PC-9 (cell line): ENCODE measurements at regions not wholly inside any gene's neighbourhood (a gene's known extent, or its start where the extent isn't known, plus 50 kb on each side); places are given as distances from the start of the nearest gene placed in this dataset.

Source experiments
- BruUV-seq: library from RNA; stranded (reverse); fragments of 400-500 nt; replicated peaks from 2 replicates; lab custom pipeline; 2021; lab: Mats Ljungman, UMichigan
- CTCF ChIA-PET: fragments of 300-600 bp; sonication (Branson Sonifier 250); formaldehyde crosslinking; loops from one replicate; lab custom pipeline; 2022; ENCODE audit warnings: antibody characterized with exemption; lab: Charles Lee
- POLR2A ChIA-PET: fragments of 300-600 bp; sonication (Branson Sonifier 250); formaldehyde crosslinking; loops from one replicate; lab custom pipeline; 2022; ENCODE audit warnings: antibody characterized with exemption; ENCODE audit not compliant: unreplicated experiment; lab: Charles Lee
- DNase-seq, 2 experiments: peaks; one replicate each; pipeline versions ENCODE4 v3.0.0 to v3.0.0-alpha.2; 2015 to 2022; ENCODE audit warnings: mixed read lengths in 1 of 2
- H2AFZ ChIP-seq: fragments of 200-600 bp; sonication (generic); 2 replicates; pipeline ENCODE4 v1.8.1; 2017; ENCODE audit warnings: antibody characterized with exemption
- H3F3A ChIP-seq: fragments of 200-600 bp; sonication (generic); 2 replicates; pipeline ENCODE4 v1.8.1; 2017; ENCODE audit warnings: antibody characterized with exemption, mild to moderate bottlenecking, low read depth; ENCODE audit not compliant: insufficient read depth
- H3K27ac ChIP-seq: fragments of 200-600 bp; sonication (generic); 2 replicates; pipeline ENCODE4 v1.6.1; 2016; ENCODE audit warnings: mixed run types
- H3K27me3 ChIP-seq: fragments of 200-600 bp; sonication (generic); 2 replicates; pipeline ENCODE4 v1.6.1; 2016; ENCODE audit warnings: low read depth, mixed run types; ENCODE audit not compliant: insufficient read depth
- H3K36me3 ChIP-seq: fragments of 200-600 bp; sonication (generic); 2 replicates; pipeline ENCODE4 v1.6.1; 2016; ENCODE audit warnings: low read depth, mixed run types
- H3K4me1 ChIP-seq: fragments of 200-600 bp; sonication (generic); replicated peaks from 2 replicates; pipeline ENCODE4 v1.6.1; 2016; ENCODE audit warnings: mixed run types; ENCODE audit not compliant: insufficient read depth
- H3K4me2 ChIP-seq: fragments of 200-600 bp; sonication (generic); 2 replicates; pipeline ENCODE4 v1.6.1; 2017; ENCODE audit warnings: mixed run types
- H3K4me3 ChIP-seq: fragments of 200-600 bp; sonication (generic); 2 replicates; pipeline ENCODE4 v1.6.1; 2016; ENCODE audit warnings: mixed run types
- H3K79me2 ChIP-seq: fragments of 200-600 bp; sonication (generic); 2 replicates; pipeline ENCODE4 v1.6.1; 2017; ENCODE audit warnings: low read depth, mixed run types
- H3K9me2 ChIP-seq: fragments of 200-600 bp; sonication (generic); 2 replicates; pipeline ENCODE4 v1.8.1; 2017; ENCODE audit warnings: mild to moderate bottlenecking; ENCODE audit not compliant: insufficient read depth
- H3K9me3 ChIP-seq: fragments of 200-600 bp; sonication (generic); 2 replicates; pipeline ENCODE4 v1.8.1; 2016; ENCODE audit warnings: low read depth; ENCODE audit not compliant: insufficient read depth
- H4K20me1 ChIP-seq: fragments of 200-600 bp; sonication (generic); 2 replicates; pipeline ENCODE4 v1.8.1; 2017; ENCODE audit not compliant: insufficient read depth
- EZH2 ChIP-seq: fragments of 200-600 bp; sonication (generic); IDR thresholded peaks from 2 replicates; pipeline ENCODE4 v1.8.0; 2017; ENCODE audit warnings: antibody characterized with exemption, low read depth
- intact Hi-C: fragments of 100-400 bp; cut with micrococcal nuclease; formaldehyde crosslinking; loops from one replicate; pipeline ENCODE4 v1.10.0; 2022; ENCODE audit not compliant: unreplicated experiment
- TF ChIP-seq, protein P1 (sequence below): fragments of 200-600 bp; sonication (generic); conservative IDR thresholded peaks from 2 replicates; pipeline ENCODE4 v1.6.1; 2017; ENCODE audit warnings: mixed run types, antibody characterized with exemption, mild to moderate bottlenecking, moderate library complexity

DNA sequence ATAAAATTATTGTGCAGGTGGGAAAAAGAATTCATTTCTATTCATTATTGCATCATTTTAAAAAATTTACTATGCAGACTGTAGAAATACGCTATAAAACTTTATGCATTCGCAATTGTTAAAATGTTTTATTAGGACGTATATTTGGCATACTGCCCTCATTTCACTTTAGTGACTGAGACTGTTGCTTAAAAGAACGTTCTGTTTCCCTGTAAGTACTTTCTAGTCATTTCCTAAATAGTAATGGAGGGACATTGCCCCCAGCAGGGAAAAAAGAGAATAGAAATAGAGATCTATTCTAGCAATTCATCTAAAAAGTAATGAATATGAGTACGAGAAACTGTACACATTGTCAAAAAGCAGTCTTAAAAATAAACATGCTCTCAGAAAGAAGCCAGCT, 1295.8 kb upstream of the TENM3 start:
- no peak for DNase-seq
- Histone ChIP-seq H3K36me3 (no peaks in the 10 kb centered on the region), H2AFZ (no peak overlapping the region), H3K4me3 (no peak overlapping the region), H3K9me3 (no peaks in the 10 kb centered on the region), H3K79me2 (no peaks in the 10 kb centered on the region), H4K20me1 (no peaks in the 10 kb centered on the region), H3K4me1 (no peaks in the 10 kb centered on the region), H3K9me2 (no peaks in the 10 kb centered on the region), H3F3A (no peaks in the 10 kb centered on the region), H3K4me2 (no peak overlapping the region), H3K27ac (no peak overlapping the region), H3K27me3 (no peaks in the 10 kb centered on the region)
- intact Hi-C loops = no loop called here
- ChIA-PET POLR2A (no interaction called here), CTCF (no interaction called here)
- TF ChIP-seq EZH2 = no peak
- TF ChIP-seq, protein P1, sequence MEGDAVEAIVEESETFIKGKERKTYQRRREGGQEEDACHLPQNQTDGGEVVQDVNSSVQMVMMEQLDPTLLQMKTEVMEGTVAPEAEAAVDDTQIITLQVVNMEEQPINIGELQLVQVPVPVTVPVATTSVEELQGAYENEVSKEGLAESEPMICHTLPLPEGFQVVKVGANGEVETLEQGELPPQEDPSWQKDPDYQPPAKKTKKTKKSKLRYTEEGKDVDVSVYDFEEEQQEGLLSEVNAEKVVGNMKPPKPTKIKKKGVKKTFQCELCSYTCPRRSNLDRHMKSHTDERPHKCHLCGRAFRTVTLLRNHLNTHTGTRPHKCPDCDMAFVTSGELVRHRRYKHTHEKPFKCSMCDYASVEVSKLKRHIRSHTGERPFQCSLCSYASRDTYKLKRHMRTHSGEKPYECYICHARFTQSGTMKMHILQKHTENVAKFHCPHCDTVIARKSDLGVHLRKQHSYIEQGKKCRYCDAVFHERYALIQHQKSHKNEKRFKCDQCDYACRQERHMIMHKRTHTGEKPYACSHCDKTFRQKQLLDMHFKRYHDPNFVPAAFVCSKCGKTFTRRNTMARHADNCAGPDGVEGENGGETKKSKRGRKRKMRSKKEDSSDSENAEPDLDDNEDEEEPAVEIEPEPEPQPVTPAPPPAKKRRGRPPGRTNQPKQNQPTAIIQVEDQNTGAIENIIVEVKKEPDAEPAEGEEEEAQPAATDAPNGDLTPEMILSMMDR = no peak
- no TSS peak for BruUV-seq

DNA sequence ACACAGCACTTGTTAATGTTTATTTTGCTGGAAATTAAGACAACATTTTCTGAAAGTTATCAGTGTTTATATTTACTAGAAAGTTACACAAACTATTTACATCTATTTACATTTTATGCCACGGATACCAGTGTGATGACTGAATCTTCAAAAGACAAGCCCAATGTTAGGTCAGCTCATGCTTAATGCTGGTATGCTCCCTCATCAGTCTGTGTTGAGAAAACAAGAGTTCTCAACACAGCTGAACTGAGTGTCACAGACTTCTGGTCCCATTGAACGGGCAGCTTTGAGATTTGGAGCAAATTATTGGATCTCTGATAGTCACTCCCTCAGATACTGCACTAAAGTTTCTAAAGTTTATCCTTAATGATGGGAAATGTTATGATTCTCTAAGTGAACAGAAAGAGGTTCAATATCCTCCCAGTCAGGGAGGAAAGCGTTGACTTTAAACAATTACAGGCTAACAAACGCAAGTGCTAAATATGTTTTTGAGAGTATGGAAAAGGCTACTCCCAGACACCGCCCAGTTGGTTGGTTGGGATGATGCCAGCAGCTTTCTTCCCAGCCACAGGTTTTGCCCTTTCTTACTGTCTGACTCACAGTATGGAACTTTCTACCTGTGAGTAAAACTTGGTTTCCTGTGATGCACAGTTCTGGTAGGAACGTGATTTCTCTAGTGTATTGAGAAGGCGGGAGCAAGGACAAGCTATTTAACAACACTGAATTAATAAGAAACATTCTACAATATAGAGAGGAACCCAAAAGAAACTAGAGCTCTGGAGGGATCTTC, 1293.6 kb upstream of the TENM3 start:
- CTCF ChIA-PET = no interaction called here
- H3K4me1 ChIP-seq = no peaks in the 10 kb centered on the region
- DNase-seq = no peak
- H3K4me2 ChIP-seq = no peak overlapping the region
- no peaks in the 10 kb centered on the region for H3K79me2 ChIP-seq
- TF ChIP-seq EZH2 = no peak
- TF ChIP-seq, protein P1 = no peak
- intact Hi-C loops = no loop called here
- H3K27me3 ChIP-seq = no peaks in the 10 kb centered on the region
- no peaks in the 10 kb centered on the region for H3K9me3 ChIP-seq
- no peaks in the 10 kb centered on the region for H3K9me2 ChIP-seq
- no peaks in the 10 kb centered on the region for H3F3A ChIP-seq
- no peak overlapping the region for H3K27ac ChIP-seq
- H2AFZ ChIP-seq = no peak overlapping the region
- POLR2A ChIA-PET = no interaction called here
- no TSS peak for BruUV-seq
- H3K36me3 ChIP-seq = no peaks in the 10 kb centered on the region
- no peaks in the 10 kb centered on the region for H4K20me1 ChIP-seq
- H3K4me3 ChIP-seq = no peak overlapping the region

DNA sequence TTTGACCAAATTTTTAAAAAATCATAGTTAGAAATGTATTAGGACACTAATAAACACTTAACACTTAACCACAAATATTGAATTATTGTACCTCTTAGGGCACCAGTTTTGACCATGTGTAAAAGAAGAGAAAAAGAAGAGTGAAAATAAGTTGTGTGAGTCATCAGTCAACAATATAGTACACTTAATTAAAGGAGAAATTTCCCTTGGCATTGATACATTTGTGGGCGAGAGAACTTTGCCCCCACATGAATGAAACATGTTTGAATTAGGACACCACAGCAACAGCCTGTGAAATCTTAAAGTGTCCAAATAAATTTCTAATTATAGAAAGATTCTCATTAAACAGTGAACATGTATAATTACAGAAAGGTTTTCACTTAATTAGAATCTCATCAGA, 1292.8 kb upstream of the TENM3 start:
- Histone ChIP-seq H3K9me2 (no peaks in the 10 kb centered on the region), H3K27me3 (no peaks in the 10 kb centered on the region), H3K27ac (no peak overlapping the region), H3K79me2 (no peaks in the 10 kb centered on the region), H3K4me2 (no peak overlapping the region), H4K20me1 (no peaks in the 10 kb centered on the region), H3F3A (no peaks in the 10 kb centered on the region), H3K4me3 (no peak overlapping the region), H3K9me3 (no peaks in the 10 kb centered on the region), H3K4me1 (no peaks in the 10 kb centered on the region), H3K36me3 (no peaks in the 10 kb centered on the region), H2AFZ (no peak overlapping the region)
- POLR2A ChIA-PET = interaction anchor here (0.5 kb wide), 1 partner anchor 13 kb away, joined by 3 read pairs; no protein-coding TSS in a partner anchor
- no TSS peak for BruUV-seq
- intact Hi-C loops = no loop called here
- no peak for DNase-seq
- TF ChIP-seq, protein P1 = no peak
- no peak for TF ChIP-seq EZH2
- CTCF ChIA-PET = no interaction called here
